ENCODE measurements at regions not wholly inside any gene's neighbourhood (a gene's known extent, or its start where the extent isn't known, plus 50 kb on each side); places are given as distances from the start of the nearest gene placed in this dataset.
"Not testable (repeated sequence)": the region's sequence is repeated elsewhere in the genome, so short reads cannot be mapped to it uniquely, and the experiment has no call there.

DNA sequence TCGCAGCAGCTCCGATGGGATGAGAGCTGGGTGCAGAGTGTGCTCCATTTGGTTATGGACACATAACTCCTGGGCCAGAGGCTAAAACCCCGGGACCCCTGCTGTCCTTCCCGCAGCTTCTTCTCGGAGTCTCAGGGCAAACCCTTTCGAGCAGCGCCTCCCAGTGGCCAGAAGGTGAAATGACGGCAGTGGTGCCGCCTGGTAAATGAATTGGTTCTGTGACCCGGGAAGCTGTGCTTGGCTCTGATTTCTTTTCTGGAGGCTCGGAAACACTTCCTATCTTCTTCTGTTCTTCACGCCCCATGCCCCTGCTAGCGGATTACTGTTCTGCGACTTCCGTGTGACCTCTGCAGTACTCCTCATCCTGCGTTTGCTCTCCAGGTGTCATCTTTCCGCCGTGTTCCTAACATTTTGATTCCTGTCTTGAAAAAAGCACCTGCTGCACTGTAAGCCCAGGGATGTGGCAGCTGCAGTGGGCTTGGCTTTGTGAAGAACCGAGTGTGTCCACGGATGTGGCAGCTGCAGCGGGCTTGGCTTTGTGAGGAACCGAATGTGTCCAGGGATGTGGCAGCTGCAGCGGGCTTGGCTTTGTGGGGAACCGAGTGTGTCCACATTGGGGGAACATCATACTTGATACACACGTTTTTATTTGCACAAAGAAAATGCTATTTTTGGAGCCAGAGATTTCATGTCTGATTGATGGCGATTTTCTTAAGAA lies 118.0 kb upstream of the ALDH3B2 start:
- H3K9me3 ChIP-seq (replicated peaks in 1 of 2; ENCODE audit: control insufficient read depth in 1 of 2, insufficient read depth in 1 of 2, low read length in 2 of 2); H3K36me3 Mint-ChIP-seq; H3K27me3 Mint-ChIP-seq (ENCODE audit: low read depth in 3 of 3); H3K9ac ChIP-seq (ENCODE audit: insufficient read depth, low read length, poor library complexity, severe bottlenecking); H2AFZ ChIP-seq (ENCODE audit: insufficient read depth, low read depth, low read length, poor library complexity, severe bottlenecking); H3K79me2 ChIP-seq (ENCODE audit: insufficient read depth, low read length); intact Hi-C loops (cut with micrococcal nuclease); H3K27me3 ChIP-seq (ENCODE audit: control insufficient read depth in 2 of 2, insufficient read depth in 2 of 2, low read length in 2 of 2); H3K4me3 Mint-ChIP-seq; H3K27ac ChIP-seq (ENCODE audit: low read depth in 1 of 2, low read length in 2 of 2); H3K4me2 ChIP-seq (replicated peaks; ENCODE audit: extremely low read depth, low read length, poor library complexity, severe bottlenecking); H3K9me3 Mint-ChIP-seq; H3K36me3 ChIP-seq (replicated peaks in 1 of 2; ENCODE audit: control insufficient read depth in 1 of 2, insufficient read depth in 2 of 2, low read length in 2 of 2); H3K4me1 ChIP-seq (ENCODE audit: control insufficient read depth in 1 of 2, insufficient read depth in 2 of 2, low read length in 2 of 2); H4K20me1 ChIP-seq (ENCODE audit: insufficient read depth, low read length); H3K4me3 ChIP-seq (replicated peaks in 1 of 3; ENCODE audit: low read depth in 2 of 3, low read length in 3 of 3): not testable (repeated sequence)
- H3K27ac Mint-ChIP-seq: peak overlapping the region in 1 of 7 donors; percentile 35
- TF ChIP-seq, protein P1, sequence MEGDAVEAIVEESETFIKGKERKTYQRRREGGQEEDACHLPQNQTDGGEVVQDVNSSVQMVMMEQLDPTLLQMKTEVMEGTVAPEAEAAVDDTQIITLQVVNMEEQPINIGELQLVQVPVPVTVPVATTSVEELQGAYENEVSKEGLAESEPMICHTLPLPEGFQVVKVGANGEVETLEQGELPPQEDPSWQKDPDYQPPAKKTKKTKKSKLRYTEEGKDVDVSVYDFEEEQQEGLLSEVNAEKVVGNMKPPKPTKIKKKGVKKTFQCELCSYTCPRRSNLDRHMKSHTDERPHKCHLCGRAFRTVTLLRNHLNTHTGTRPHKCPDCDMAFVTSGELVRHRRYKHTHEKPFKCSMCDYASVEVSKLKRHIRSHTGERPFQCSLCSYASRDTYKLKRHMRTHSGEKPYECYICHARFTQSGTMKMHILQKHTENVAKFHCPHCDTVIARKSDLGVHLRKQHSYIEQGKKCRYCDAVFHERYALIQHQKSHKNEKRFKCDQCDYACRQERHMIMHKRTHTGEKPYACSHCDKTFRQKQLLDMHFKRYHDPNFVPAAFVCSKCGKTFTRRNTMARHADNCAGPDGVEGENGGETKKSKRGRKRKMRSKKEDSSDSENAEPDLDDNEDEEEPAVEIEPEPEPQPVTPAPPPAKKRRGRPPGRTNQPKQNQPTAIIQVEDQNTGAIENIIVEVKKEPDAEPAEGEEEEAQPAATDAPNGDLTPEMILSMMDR (IDR thresholded peaks at IDR 0.05): peak; percentile 78
- DNase-seq: peak in 1 of 3 donors; percentile 23
- H3K4me1 Mint-ChIP-seq: peaks cover 12% of the 10 kb centered on the region
- 57% methylated on average over 12 of the region's 26 CpGs for WGBS (ENCODE audit: insufficient coverage)

DNA sequence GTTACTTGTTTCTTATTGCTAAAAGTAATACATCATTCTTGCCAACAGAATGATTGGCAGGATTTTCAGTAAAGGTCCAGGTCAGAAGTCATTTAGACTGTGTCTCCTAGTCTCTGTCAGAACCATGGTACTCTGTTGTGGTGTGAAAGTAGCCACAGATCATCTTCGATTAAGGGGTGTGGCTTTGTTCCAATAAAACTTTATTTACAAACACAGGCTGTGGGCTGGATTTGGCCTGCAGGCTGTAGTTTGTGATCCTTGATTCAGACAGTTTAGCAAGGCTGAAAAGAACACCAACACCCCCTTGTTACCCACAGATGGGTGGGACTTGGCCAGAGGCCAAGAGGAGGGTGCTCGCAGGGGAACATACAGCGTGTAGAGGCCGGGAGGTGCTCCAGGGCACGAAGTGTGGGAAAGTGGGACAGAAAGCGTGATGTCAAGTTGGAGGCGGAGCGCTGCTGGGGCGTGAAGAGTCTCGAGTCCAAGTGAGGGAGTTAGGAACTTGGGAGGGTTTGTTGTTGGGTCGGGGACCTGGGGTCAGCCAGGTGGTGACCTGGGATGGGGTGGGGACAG lies 117.3 kb upstream of the ALDH3B2 start:
- Mint-ChIP-seq H3K4me3 (peak overlapping the region in 1 of 2 donors; percentile 60), H3K27ac (peak overlapping the region in 2 of 7 donors; percentile 25 to 76), H3K4me1 (peaks cover 12% of the 10 kb centered on the region)
- 54% methylated on average over 10 of the region's 11 CpGs for WGBS (ENCODE audit: insufficient coverage)
- H3K9me3 Mint-ChIP-seq; H3K4me1 ChIP-seq (ENCODE audit: control insufficient read depth in 1 of 2, insufficient read depth in 2 of 2, low read length in 2 of 2); H3K36me3 Mint-ChIP-seq; DNase-seq; H3K27ac ChIP-seq (ENCODE audit: low read depth in 1 of 2, low read length in 2 of 2); H3K9me3 ChIP-seq (replicated peaks in 1 of 2; ENCODE audit: control insufficient read depth in 1 of 2, insufficient read depth in 1 of 2, low read length in 2 of 2); H3K9ac ChIP-seq (ENCODE audit: insufficient read depth, low read length, poor library complexity, severe bottlenecking); H2AFZ ChIP-seq (ENCODE audit: insufficient read depth, low read depth, low read length, poor library complexity, severe bottlenecking); intact Hi-C loops (cut with micrococcal nuclease); H3K36me3 ChIP-seq (replicated peaks in 1 of 2; ENCODE audit: control insufficient read depth in 1 of 2, insufficient read depth in 2 of 2, low read length in 2 of 2); H3K27me3 ChIP-seq (ENCODE audit: control insufficient read depth in 2 of 2, insufficient read depth in 2 of 2, low read length in 2 of 2); H3K27me3 Mint-ChIP-seq (ENCODE audit: low read depth in 3 of 3); H3K79me2 ChIP-seq (ENCODE audit: insufficient read depth, low read length); H4K20me1 ChIP-seq (ENCODE audit: insufficient read depth, low read length); H3K4me3 ChIP-seq (replicated peaks in 1 of 3; ENCODE audit: low read depth in 2 of 3, low read length in 3 of 3); H3K4me2 ChIP-seq (replicated peaks; ENCODE audit: extremely low read depth, low read length, poor library complexity, severe bottlenecking): not testable (repeated sequence)

DNA sequence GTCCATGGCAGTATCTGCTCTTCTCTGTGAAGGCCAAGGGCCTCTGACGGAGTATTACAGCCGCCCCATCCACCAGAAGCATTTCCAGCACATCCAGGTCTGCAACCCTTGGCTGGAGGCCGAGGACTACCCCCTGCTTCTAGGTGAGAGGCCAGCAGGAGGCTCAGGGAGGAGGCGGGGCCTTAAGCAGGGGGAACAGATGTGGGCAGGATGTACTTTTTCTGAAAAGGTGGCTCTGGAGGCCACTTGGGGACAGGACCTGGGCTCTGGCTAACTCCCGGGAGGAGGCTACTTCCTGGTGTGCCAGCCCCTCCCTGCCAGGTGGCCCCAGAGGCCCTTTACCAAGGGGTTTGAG lies 113.9 kb upstream of the ALDH3B2 start:
- H3K27me3 Mint-ChIP-seq (ENCODE audit: low read depth in 3 of 3); H3K9me3 ChIP-seq (replicated peaks in 1 of 2; ENCODE audit: control insufficient read depth in 1 of 2, insufficient read depth in 1 of 2, low read length in 2 of 2); H3K27me3 ChIP-seq (ENCODE audit: control insufficient read depth in 2 of 2, insufficient read depth in 2 of 2, low read length in 2 of 2); H3K4me2 ChIP-seq (replicated peaks; ENCODE audit: extremely low read depth, low read length, poor library complexity, severe bottlenecking); H3K4me3 Mint-ChIP-seq; H3K27ac Mint-ChIP-seq; H3K4me1 ChIP-seq (ENCODE audit: control insufficient read depth in 1 of 2, insufficient read depth in 2 of 2, low read length in 2 of 2); DNase-seq; H3K79me2 ChIP-seq (ENCODE audit: insufficient read depth, low read length); H2AFZ ChIP-seq (ENCODE audit: insufficient read depth, low read depth, low read length, poor library complexity, severe bottlenecking); H3K27ac ChIP-seq (ENCODE audit: low read depth in 1 of 2, low read length in 2 of 2); H4K20me1 ChIP-seq (ENCODE audit: insufficient read depth, low read length); H3K4me3 ChIP-seq (replicated peaks in 1 of 3; ENCODE audit: low read depth in 2 of 3, low read length in 3 of 3); H3K9me3 Mint-ChIP-seq; intact Hi-C loops (cut with micrococcal nuclease); H3K9ac ChIP-seq (ENCODE audit: insufficient read depth, low read length, poor library complexity, severe bottlenecking); H3K36me3 Mint-ChIP-seq; H3K36me3 ChIP-seq (replicated peaks in 1 of 2; ENCODE audit: control insufficient read depth in 1 of 2, insufficient read depth in 2 of 2, low read length in 2 of 2): not testable (repeated sequence)
- peaks cover 12% of the 10 kb centered on the region for H3K4me1 Mint-ChIP-seq
- 57% methylated on average over 3 of the region's 5 CpGs for WGBS (ENCODE audit: insufficient coverage)

DNA sequence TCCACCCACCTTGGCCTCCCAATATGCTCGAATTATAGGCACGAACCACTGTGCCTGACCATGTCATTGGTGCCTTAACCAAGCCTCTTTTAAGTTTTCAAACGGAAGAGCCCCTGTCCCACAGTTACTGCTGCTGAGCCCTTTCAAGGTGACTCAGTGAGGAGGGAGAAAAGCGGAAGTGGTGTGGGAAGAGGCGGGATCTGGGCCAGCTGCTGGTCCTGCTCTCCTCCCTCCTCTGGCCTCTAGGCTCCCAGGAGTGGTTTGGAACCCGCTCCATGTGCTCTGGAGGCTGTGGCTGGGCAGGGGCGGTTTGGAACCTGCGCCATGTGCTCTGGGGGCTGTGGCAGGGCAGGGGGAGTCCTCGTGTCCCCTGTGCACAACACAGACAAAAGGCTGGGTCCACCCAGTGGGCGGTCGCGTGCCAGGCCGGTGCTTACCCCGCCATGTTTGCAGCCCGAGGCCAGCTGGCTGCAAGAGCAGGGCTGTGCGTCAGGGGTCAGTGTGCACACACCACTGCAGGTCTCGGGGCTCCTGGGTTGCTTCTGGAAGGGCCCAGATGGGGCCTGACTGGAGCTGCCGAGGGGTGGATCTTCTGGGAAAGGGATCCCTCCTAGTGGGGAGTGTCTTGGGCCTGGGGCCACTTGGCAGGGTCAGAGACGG lies 113.4 kb upstream of the ALDH3B2 start:
- not testable (repeated sequence) for H3K9me3 Mint-ChIP-seq
- WGBS (ENCODE audit: insufficient coverage): 92% methylated on average over 12 of the region's 19 CpGs

More for the DNA sequence above, 113.4 kb upstream of the ALDH3B2 start:
- H3K4me1 ChIP-seq (ENCODE audit: control insufficient read depth in 1 of 2, insufficient read depth in 2 of 2, low read length in 2 of 2); H3K36me3 Mint-ChIP-seq; DNase-seq; H3K27ac ChIP-seq (ENCODE audit: low read depth in 1 of 2, low read length in 2 of 2); H3K9ac ChIP-seq (ENCODE audit: insufficient read depth, low read length, poor library complexity, severe bottlenecking); H3K27me3 Mint-ChIP-seq (ENCODE audit: low read depth in 3 of 3); H3K9me3 ChIP-seq (replicated peaks in 1 of 2; ENCODE audit: control insufficient read depth in 1 of 2, insufficient read depth in 1 of 2, low read length in 2 of 2); H3K27me3 ChIP-seq (ENCODE audit: control insufficient read depth in 2 of 2, insufficient read depth in 2 of 2, low read length in 2 of 2); H3K4me2 ChIP-seq (replicated peaks; ENCODE audit: extremely low read depth, low read length, poor library complexity, severe bottlenecking); H3K4me3 Mint-ChIP-seq; H2AFZ ChIP-seq (ENCODE audit: insufficient read depth, low read depth, low read length, poor library complexity, severe bottlenecking); intact Hi-C loops (cut with micrococcal nuclease); H3K36me3 ChIP-seq (replicated peaks in 1 of 2; ENCODE audit: control insufficient read depth in 1 of 2, insufficient read depth in 2 of 2, low read length in 2 of 2); H3K4me3 ChIP-seq (replicated peaks in 1 of 3; ENCODE audit: low read depth in 2 of 3, low read length in 3 of 3); H3K79me2 ChIP-seq (ENCODE audit: insufficient read depth, low read length); H4K20me1 ChIP-seq (ENCODE audit: insufficient read depth, low read length); H3K27ac Mint-ChIP-seq: not testable (repeated sequence)
- H3K4me1 Mint-ChIP-seq: peaks cover 12% of the 10 kb centered on the region

All from CD14-positive monocyte (primary cell).